Pancreas (tissue), 10 donors: ENCODE measurements at regions not wholly inside any gene's neighbourhood (a gene's known extent, or its start where the extent isn't known, plus 50 kb on each side); places are given as distances from the start of the nearest gene placed in this dataset.

ENCODE experiments used
- ATAC-seq, 4 donors: fragments of 200-7000 bp; cut with Tn5 transposase; one replicate each; pipeline versions ENCODE4 v1.8.0 to v1.9.1; 2020; ENCODE audit warnings: mild to moderate bottlenecking in 4 of 4, moderate library complexity in 4 of 4
- DNase-seq, 6 donors: peaks; one replicate each; pipeline ENCODE4 v3.0.0-alpha.2; 2020
- FAIRE-seq: peaks from 2 replicates; lab custom pipeline; 2012; peaks lifted over from hg19 to GRCh38; lab: Jason Lieb, UNC
- H3K27ac ChIP-seq, 4 donors: fragments of 200-600 bp; sonication (generic); 1 replicate in 3 of 4; 2 replicates in 1 of 4; pipeline versions ENCODE4 v1.5.0 to v1.8.0; 2020
- H3K27me3 ChIP-seq, 4 donors: fragments of 200-600 bp; one replicate each; pipeline ENCODE4 v1.8.0; 2021
- H3K36me3 ChIP-seq, 3 donors: fragments of 200-600 bp; sonication (generic) in 1 of 3; one replicate each; pipeline versions ENCODE4 v1.5.0 to v1.8.0; 2020 to 2021
- H3K4me1 ChIP-seq, 3 donors: fragments of 200-600 bp; one replicate each; pipeline ENCODE4 v1.8.0; 2021
- H3K4me3 ChIP-seq, 4 donors: fragments of 200-600 bp; sonication (generic) in 2 of 4; one replicate each; pipeline versions ENCODE4 v1.5.0 to v1.8.0; 2020 to 2021
- H3K9me3 ChIP-seq, 4 donors: fragments of 200-600 bp; one replicate each; pipeline ENCODE4 v1.8.0; 2021
- WGBS, 2 donors: extraction: QIAGEN DNeasy Blood & Tissue Kit; methylation state at CpG; one replicate each; pipeline ENCODE4 v1.1.7; 2013; 5-methylcytosine and 5-hydroxymethylcytosine counted together
- intact Hi-C, 3 donors: fragments of 100-400 bp; cut with DNase I; formaldehyde crosslinking; loops; one replicate each; pipeline versions ENCODE4 v1.11.1 to v1.14.2; 2022
- TF ChIP-seq, protein P1 (sequence below), 4 donors: fragments of 200-600 bp; sonication (generic) in 3 of 4; IDR thresholded peaks; one replicate each; pipeline versions ENCODE4 v1.5.0 to v1.8.0; 2021; ENCODE audit warnings: antibody characterized with exemption in 4 of 4
- donor health status: healthy with polysubstance abuse.
- donor health status: DM: no; HTN: no; CAD: no; lungs with moderate emphysema.
- donor health status: DM: no; HTN: no; CAD: no.
- donor health status: control.
- donor health status: control.
- donor health status: Bipolar disorder and iron deficiency.
- donor health status: DM: yes; HTN: yes; CAD: no.
- donor health status: DM: no; HTN: no; CAD: no.
- donor health status: DM: no; HTN: no; CAD: no.
- donor health status: DM: yes; HTN: yes; CAD: no.

DNA sequence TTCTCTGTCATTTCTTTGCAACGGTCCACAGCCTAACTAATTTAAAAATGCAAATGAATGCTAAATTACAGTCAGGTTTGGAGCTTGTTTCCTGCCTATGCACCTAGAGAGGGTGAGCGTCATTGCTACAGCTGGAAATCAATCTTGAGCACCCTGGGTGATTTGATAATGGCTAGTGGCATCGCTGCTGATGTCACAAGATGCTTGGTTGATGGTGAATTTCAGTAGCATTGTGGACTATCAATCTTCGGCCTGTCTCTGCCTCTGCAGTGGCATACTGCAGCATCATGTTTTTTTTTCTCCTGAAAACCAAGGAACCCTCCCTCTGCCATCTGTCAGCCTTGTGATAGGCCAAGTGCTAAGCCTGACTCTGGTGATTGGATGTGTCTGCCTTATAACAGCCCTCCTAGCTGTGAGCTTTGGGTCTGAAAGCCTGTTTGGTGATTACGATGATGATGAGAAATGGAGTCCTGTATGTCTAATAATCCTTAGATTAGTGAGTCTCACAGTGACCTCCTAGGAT lies 75.3 kb downstream of the NMUR2 start:
- TF ChIP-seq, protein P1, sequence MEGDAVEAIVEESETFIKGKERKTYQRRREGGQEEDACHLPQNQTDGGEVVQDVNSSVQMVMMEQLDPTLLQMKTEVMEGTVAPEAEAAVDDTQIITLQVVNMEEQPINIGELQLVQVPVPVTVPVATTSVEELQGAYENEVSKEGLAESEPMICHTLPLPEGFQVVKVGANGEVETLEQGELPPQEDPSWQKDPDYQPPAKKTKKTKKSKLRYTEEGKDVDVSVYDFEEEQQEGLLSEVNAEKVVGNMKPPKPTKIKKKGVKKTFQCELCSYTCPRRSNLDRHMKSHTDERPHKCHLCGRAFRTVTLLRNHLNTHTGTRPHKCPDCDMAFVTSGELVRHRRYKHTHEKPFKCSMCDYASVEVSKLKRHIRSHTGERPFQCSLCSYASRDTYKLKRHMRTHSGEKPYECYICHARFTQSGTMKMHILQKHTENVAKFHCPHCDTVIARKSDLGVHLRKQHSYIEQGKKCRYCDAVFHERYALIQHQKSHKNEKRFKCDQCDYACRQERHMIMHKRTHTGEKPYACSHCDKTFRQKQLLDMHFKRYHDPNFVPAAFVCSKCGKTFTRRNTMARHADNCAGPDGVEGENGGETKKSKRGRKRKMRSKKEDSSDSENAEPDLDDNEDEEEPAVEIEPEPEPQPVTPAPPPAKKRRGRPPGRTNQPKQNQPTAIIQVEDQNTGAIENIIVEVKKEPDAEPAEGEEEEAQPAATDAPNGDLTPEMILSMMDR (IDR thresholded peaks at IDR 0.05), result no peak
- Histone ChIP-seq H3K27ac (no peak overlapping the region), H3K36me3 (no peaks in the 10 kb centered on the region), H3K9me3 (no peaks in the 10 kb centered on the region), H3K4me1 (peaks cover 0 to 3% (median 0%) of the 10 kb centered on the region in 3 donors), H3K27me3 (no peaks in the 10 kb centered on the region), H3K4me3 (no peak overlapping the region)
- no peak for FAIRE-seq
- intact Hi-C loops, result no loop called here
- no peak for ATAC-seq
- WGBS, 2 donors, result 52 to 60% methylated on average over 5 of the region's 5 CpGs
- DNase-seq, result no peak

- intact Hi-C loops, result no loop called here
- no peak for ATAC-seq
- H3K27me3 ChIP-seq, result no peaks in the 10 kb centered on the region
- no peaks in the 10 kb centered on the region for H3K36me3 ChIP-seq
- FAIRE-seq, result no peak
- no peaks in the 10 kb centered on the region for H3K9me3 ChIP-seq
- no peak overlapping the region for H3K27ac ChIP-seq
- WGBS, 2 donors, result 26 to 27% methylated on average over 5 of the region's 5 CpGs
- peaks cover 0 to 3% (median 0%) of the 10 kb centered on the region in 3 donors for H3K4me1 ChIP-seq
- TF ChIP-seq, protein P1 (IDR thresholded peaks at IDR 0.05), result no peak
- no peak overlapping the region for H3K4me3 ChIP-seq
- DNase-seq, result no peak
Observed at GRCh38 chr5:152329207-152329606, 75.9 kb downstream of the NMUR2 start.

DNA sequence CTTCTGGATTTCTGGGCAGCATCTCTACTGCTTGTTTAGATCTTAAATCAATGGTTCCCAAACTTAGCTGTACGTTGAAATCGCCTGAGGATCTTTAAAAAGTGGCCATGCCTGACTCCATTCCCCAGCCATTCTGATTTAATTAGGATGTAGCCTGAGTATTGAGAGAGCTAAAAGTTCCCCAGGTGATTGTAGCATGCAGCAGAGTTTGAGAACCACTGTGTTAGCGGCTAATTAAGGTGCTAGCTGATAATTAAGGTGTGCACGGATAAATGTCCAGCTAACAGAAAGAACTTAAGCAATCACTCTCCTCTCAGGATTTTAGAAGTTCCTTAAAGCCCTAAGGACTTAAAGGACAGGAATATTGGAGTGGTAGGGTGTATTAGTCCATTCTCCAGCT lies 89.1 kb downstream of the NMUR2 start:
- intact Hi-C loops, result no loop called here
- Histone ChIP-seq H3K27me3 (no peaks in the 10 kb centered on the region), H3K27ac (no peak overlapping the region), H3K36me3 (no peaks in the 10 kb centered on the region), H3K9me3 (no peaks in the 10 kb centered on the region), H3K4me1 (no peaks in the 10 kb centered on the region), H3K4me3 (no peak overlapping the region)
- TF ChIP-seq, protein P1 (IDR thresholded peaks at IDR 0.05), result no peak
- FAIRE-seq, result no peak
- no peak for ATAC-seq
- DNase-seq, result no peak
- WGBS, 2 donors, result 62 to 66% methylated on average over 4 of the region's 4 CpGs

GRCh38 chr5:152314196-152314829 lies 90.8 kb downstream of the NMUR2 start:
- Histone ChIP-seq H3K4me1 (no peaks in the 10 kb centered on the region), H3K4me3 (no peak overlapping the region), H3K27me3 (no peaks in the 10 kb centered on the region), H3K9me3 (no peaks in the 10 kb centered on the region), H3K27ac (no peak overlapping the region), H3K36me3 (no peaks in the 10 kb centered on the region)
- WGBS, 2 donors, result 28 to 37% methylated on average over 1 of the region's 1 CpG
- ATAC-seq (no peak), FAIRE-seq (no peak), DNase-seq (no peak)
- intact Hi-C loops, result no loop called here
- TF ChIP-seq, protein P1 (IDR thresholded peaks at IDR 0.05), result no peak

DNA sequence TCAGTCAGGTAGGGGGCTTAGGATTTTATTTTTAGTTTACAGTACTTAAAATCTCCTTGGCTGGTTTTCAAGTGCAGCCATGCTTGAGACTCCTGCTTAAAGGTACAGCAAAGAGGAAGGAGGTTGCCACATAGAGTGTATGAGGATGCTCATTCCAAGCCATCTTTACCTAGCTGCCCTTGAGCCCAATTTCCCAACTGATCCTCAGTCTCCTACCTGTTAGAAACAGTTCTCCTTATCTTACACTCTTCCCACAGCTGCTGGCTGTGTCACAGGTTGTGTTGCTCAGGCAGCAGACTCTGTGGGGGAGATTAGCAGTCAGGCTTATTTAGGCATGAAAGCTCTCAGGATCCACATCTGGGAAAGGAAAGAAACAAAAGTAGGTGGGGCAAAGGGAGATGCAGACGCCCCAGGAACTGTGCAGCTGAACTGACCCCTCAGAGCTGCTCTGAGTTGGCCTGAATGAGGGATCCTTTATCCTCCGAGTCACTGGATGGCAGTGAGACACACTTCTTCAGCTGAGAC lies 95.1 kb downstream of the NMUR2 start:
- 15 to 41% methylated on average over 2 of the region's 2 CpGs for whole genome bisulfite sequencing, 2 donors
- no peak overlapping the region for H3K4me3 ChIP-seq

More for the DNA sequence above, 95.1 kb downstream of the NMUR2 start:
- ATAC-seq (no peak), FAIRE-seq (no peak), DNase-seq (no peak)
- H3K27ac ChIP-seq, result no peak overlapping the region
- H3K27me3 ChIP-seq, result no peaks in the 10 kb centered on the region
- H3K4me1 ChIP-seq, result no peaks in the 10 kb centered on the region
- TF ChIP-seq, protein P1 (IDR thresholded peaks at IDR 0.05), result no peak
- H3K9me3 ChIP-seq, result no peaks in the 10 kb centered on the region
- H3K36me3 ChIP-seq, result no peaks in the 10 kb centered on the region
- intact Hi-C loops, result no loop called here
